GM19455 (cell line): ENCODE measurements at regions not wholly inside any gene's neighbourhood (a gene's known extent, or its start where the extent isn't known, plus 50 kb on each side); places are given as distances from the start of the nearest gene placed in this dataset.

Experiments used
- ATAC-seq: cut with Tn5 transposase; IDR thresholded peaks from one replicate; pipeline ENCODE4 v1.9.1; 2021; ENCODE audit not compliant: unreplicated experiment

GRCh38 chr3:101091489-101091888, 98.3 kb upstream of the ABI3BP start:
- ATAC-seq = no peak

- no peak for ATAC-seq
These were observed 92.5 kb upstream of the ABI3BP start for GRCh38 chr3:101085752-101086151.

DNA sequence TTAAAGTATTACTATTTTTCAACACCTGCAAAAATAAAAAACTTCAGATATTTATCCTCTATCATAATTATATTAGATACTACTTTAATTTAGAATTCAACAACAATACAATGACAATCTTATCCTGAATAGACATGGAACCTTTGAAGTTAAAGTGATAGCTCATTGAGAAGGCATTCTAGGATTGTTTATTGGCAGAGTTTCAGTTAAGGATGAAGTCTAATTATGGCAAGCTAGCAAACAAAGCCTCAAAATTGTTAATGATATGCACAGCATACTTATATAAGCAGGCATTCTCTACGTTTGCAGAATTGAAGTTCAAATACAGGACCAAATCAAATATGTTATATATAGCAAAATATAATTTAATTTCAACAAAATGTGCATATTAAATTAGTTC, 91.2 kb upstream of the ABI3BP start:
- ATAC-seq = no peak

- no peak for ATAC-seq
These were observed 88.8 kb upstream of the ABI3BP start for GRCh38 chr3:101081999-101082398.

GRCh38 chr3:101081446-101081845, 88.2 kb upstream of the ABI3BP start:
- no peak for ATAC-seq

DNA sequence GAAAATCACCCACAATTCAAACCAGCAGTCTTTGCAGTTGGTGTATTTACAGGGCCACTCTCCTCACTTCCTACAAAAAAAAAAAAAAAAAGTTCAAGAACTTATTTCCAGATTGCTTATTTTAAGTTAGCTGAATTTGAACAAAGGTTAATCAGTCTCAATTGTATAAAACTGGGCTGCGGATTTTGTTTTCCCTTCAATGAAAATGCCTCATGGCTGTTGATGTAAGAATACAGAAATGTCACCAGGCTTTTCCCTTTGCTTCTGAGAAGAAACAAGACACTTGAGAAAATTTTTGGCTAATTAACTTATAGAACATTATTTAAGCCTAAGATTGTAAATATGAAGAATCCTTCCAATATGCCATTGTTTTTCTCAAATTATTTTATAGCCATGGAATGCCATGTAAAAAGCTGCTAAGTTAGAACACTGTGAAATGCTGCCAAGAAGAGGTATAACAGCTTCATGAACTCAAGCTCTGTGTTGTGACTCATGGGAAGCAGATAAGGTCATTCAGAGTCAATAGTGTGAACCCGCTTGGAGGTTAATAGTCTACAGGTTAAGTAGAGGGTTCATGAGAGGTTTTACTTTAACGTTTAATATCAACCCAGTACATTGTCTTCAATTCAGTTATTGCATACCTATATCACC, 84.3 kb upstream of the ABI3BP start:
- no peak for ATAC-seq

DNA sequence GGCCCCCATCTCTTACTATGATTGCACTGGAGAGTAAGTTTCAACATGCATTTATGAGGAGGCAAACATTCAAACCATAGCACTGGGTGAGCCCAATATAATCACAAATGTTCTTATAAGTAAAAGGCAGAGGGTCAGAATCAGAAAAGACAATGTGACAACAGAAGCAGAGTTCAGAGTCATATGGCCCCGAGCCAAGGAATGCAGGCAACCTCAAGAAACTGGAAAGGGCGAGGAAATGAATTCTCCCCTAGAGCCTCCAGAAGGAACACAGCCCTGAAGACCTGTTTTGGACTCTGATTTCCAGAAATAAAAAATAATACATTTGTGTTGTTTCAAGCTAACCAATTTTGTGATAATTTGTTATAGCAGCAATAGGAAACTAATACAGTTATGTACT, 81.3 kb upstream of the ABI3BP start:
- no peak for ATAC-seq

DNA sequence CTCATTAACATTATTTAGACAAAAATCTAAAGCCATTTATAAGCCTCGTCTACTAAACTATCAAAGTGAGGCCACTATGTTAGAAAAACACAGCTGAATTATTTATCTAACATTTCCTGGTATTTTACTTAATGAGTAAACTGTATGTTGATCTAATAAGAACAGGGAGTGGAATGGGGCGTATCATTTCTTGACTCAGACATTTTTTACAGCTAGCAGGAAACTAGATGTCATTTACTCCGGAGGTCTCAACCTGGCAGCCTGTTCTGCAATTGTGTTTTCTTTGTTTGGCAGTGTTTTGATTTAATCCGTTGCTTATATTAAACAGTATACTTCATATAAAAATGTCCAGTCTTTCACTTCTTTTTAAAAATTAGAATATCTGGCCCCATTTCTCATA, 79.1 kb upstream of the ABI3BP start:
- no peak for ATAC-seq

GRCh38 chr3:101070799-101071121, 77.5 kb upstream of the ABI3BP start:
- no peak for ATAC-seq

- peak; percentile 83 for ATAC-seq
These were observed 76.9 kb upstream of the ABI3BP start for GRCh38 chr3:101069901-101070798.

GRCh38 chr3:101068876-101069606, 75.8 kb upstream of the ABI3BP start:
- no peak for ATAC-seq

DNA sequence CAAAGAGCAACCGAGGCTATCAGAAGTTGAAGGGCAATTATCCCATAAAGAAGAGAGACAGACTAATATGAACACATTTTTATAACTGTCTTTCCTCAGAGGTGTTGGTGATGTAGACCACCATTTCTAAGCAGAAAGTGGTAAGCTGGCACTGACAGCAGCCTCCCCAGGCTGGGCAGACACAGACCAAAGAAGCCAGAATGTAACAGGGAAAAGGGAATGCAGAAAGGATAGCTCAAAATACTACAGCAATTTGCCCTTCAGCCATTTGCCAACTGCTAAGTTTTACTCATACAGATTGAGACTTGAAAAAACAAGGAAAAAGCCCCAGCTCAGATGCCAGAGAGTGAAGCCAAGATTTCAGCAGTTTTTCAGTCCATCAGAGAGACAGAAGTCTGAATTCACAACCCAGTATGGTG, 73.5 kb upstream of the ABI3BP start:
- no peak for ATAC-seq

DNA sequence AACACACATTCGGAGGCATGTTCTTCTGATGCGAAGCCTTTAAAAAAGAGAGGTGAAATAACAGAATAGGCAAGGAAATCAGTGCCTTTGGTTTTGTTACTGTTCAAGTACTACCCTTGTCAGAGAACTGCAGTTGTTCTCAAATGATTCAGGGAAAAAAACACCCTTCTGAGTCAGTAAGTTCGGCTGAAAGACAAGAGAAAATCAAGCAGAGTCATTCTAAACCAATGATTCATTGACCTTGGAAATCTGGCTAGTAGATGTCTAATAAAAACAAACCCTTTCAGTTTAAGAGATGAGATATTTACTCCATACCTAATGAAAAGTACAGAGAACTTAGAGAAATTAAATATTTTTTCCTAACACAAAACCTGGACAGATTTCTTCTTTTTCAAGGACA, 72.7 kb upstream of the ABI3BP start:
- no peak for ATAC-seq

DNA sequence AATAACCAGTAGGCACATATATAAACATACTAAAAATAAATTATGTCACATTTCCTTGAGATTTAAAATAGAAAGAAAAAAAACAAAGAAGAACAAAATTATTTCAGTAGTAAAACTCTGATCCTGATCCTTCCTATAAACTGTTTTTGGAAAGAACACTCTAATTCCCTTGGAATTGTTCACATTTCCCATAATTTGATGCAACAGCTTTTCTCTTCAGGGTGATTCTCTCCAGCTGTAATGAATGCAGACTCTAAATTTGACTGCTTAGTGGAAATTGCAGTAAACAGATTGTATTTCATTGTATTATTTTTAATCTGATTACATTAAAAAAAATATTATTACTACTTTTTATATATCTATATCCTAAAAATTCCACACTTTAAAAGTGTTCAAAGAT, 70.2 kb upstream of the ABI3BP start:
- no peak for ATAC-seq

GRCh38 chr3:101061312-101061711, 68.1 kb upstream of the ABI3BP start:
- ATAC-seq = no peak

- no peak for ATAC-seq
These were observed 57.6 kb upstream of the ABI3BP start for GRCh38 chr3:101050866-101051265.

- ATAC-seq = no peak
These were observed 56.8 kb upstream of the ABI3BP start for GRCh38 chr3:101050046-101050445.

GRCh38 chr3:101049532-101049931, 56.3 kb upstream of the ABI3BP start:
- ATAC-seq = no peak

DNA sequence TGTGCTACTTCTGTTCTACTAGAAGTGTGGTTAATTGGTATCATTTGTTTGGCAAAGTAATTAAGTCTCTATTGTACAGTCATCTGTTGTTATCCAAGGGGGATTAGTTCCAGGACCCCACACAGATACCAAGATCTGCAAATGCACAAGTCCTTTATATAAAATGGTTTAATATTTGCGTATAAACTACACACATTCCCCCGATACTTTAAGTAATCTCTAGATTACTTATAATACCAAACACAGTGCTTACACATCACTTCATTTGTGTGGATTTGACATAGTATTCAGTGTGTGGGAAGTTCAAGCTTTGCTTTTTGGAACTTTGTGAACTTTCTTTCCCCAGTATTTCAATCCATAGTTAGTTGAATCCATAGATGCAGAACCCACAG, 50.5 kb upstream of the ABI3BP start:
- ATAC-seq = no peak

- ATAC-seq = no peak
These were observed 49.9 kb upstream of the ABI3BP start for GRCh38 chr3:101042996-101043686.
